ENCODE measurements at regions not wholly inside any gene's neighbourhood (a gene's known extent, or its start where the extent isn't known, plus 50 kb on each side); places are given as distances from the start of the nearest gene placed in this dataset.

- Histone ChIP-seq H3K36me3 (ENCODE audit: control insufficient read depth in 3 of 3, insufficient read depth in 2 of 3, low read depth in 1 of 3, low read length in 3 of 3) (no peaks in the 10 kb centered on the region), H3K27me3 (ENCODE audit: control insufficient read depth in 3 of 3, insufficient read depth in 3 of 3, low read length in 3 of 3) (no peaks in the 10 kb centered on the region), H3K27ac (ENCODE audit: low read depth in 1 of 3, low read length in 2 of 3) (no peak overlapping the region), H3K4me1 (ENCODE audit: control insufficient read depth in 3 of 3, insufficient read depth in 2 of 3, low read depth in 1 of 3, low read length in 2 of 3) (no peaks in the 10 kb centered on the region), H3K4me3 (ENCODE audit: low read depth in 1 of 3, low read length in 3 of 3) (no peak overlapping the region), H3K9me3 (ENCODE audit: control insufficient read depth in 2 of 2, insufficient read depth in 1 of 2, low read depth in 1 of 2, low read length in 1 of 2) (peaks cover 3 to 25% of the 10 kb centered on the region in 2 donors)
- DNase-seq (no peak), FAIRE-seq (no peak)
These were observed 54.6 kb upstream of the CADM2 start for GRCh38 chr3:84904212-84904611.

- Histone ChIP-seq H3K4me3 (ENCODE audit: low read depth in 1 of 3, low read length in 3 of 3) (no peak overlapping the region), H3K27me3 (ENCODE audit: control insufficient read depth in 3 of 3, insufficient read depth in 3 of 3, low read length in 3 of 3) (no peaks in the 10 kb centered on the region), H3K9me3 (ENCODE audit: control insufficient read depth in 2 of 2, insufficient read depth in 1 of 2, low read depth in 1 of 2, low read length in 1 of 2) (peaks cover 3 to 25% of the 10 kb centered on the region in 2 donors), H3K4me1 (ENCODE audit: control insufficient read depth in 3 of 3, insufficient read depth in 2 of 3, low read depth in 1 of 3, low read length in 2 of 3) (no peaks in the 10 kb centered on the region), H3K36me3 (ENCODE audit: control insufficient read depth in 3 of 3, insufficient read depth in 2 of 3, low read depth in 1 of 3, low read length in 3 of 3) (no peaks in the 10 kb centered on the region), H3K27ac (ENCODE audit: low read depth in 1 of 3, low read length in 2 of 3) (no peak overlapping the region)
- FAIRE-seq, result no peak
- 83 to 91% (median 89%) methylated on average over 21 of the region's 21 CpGs for WGBS, 3 donors
- DNase-seq, result no peak
These were observed 53.8 kb upstream of the CADM2 start for GRCh38 chr3:84904816-84905555.

GRCh38 chr3:84905556-84905920, 53.3 kb upstream of the CADM2 start:
- FAIRE-seq (no peak), DNase-seq (no peak)
- H3K27ac ChIP-seq (ENCODE audit: low read depth in 1 of 3, low read length in 2 of 3), result no peak overlapping the region
- H3K27me3 ChIP-seq (ENCODE audit: control insufficient read depth in 3 of 3, insufficient read depth in 3 of 3, low read length in 3 of 3), result no peaks in the 10 kb centered on the region
- H3K4me3 ChIP-seq (ENCODE audit: low read depth in 1 of 3, low read length in 3 of 3), result no peak overlapping the region
- 66 to 79% (median 73%) methylated on average over 5 of the region's 5 CpGs for WGBS, 3 donors
- no peaks in the 10 kb centered on the region for H3K36me3 ChIP-seq (ENCODE audit: control insufficient read depth in 3 of 3, insufficient read depth in 2 of 3, low read depth in 1 of 3, low read length in 3 of 3)
- no peaks in the 10 kb centered on the region for H3K4me1 ChIP-seq (ENCODE audit: control insufficient read depth in 3 of 3, insufficient read depth in 2 of 3, low read depth in 1 of 3, low read length in 2 of 3)
- H3K9me3 ChIP-seq (ENCODE audit: control insufficient read depth in 2 of 2, insufficient read depth in 1 of 2, low read depth in 1 of 2, low read length in 1 of 2), result peaks cover 3 to 25% of the 10 kb centered on the region in 2 donors

- peaks cover 3 to 20% of the 10 kb centered on the region in 2 donors for H3K9me3 ChIP-seq (ENCODE audit: control insufficient read depth in 2 of 2, insufficient read depth in 1 of 2, low read depth in 1 of 2, low read length in 1 of 2)
- no peaks in the 10 kb centered on the region for H3K4me1 ChIP-seq (ENCODE audit: control insufficient read depth in 3 of 3, insufficient read depth in 2 of 3, low read depth in 1 of 3, low read length in 2 of 3)
- DNase-seq (no peak), FAIRE-seq (no peak)
- no peak overlapping the region for H3K27ac ChIP-seq (ENCODE audit: low read depth in 1 of 3, low read length in 2 of 3)
- no peak overlapping the region for H3K4me3 ChIP-seq (ENCODE audit: low read depth in 1 of 3, low read length in 3 of 3)
- WGBS, 3 donors, result 54 to 67% (median 61%) methylated on average over 6 of the region's 6 CpGs
- no peaks in the 10 kb centered on the region for H3K36me3 ChIP-seq (ENCODE audit: control insufficient read depth in 3 of 3, insufficient read depth in 2 of 3, low read depth in 1 of 3, low read length in 3 of 3)
- H3K27me3 ChIP-seq (ENCODE audit: control insufficient read depth in 3 of 3, insufficient read depth in 3 of 3, low read length in 3 of 3), result no peaks in the 10 kb centered on the region
These were observed 52.7 kb upstream of the CADM2 start for GRCh38 chr3:84906065-84906464.
